Stimulated activated naive CD4-positive, alpha-beta T cell treated with Interleukin-2 at 50 U/mL for 16 hours (primary cell): ENCODE measurements at regions not wholly inside any gene's neighbourhood (a gene's known extent, or its start where the extent isn't known, plus 50 kb on each side); places are given as distances from the start of the nearest gene placed in this dataset.

ENCODE experiments used
- DNase-seq: peaks from one replicate; lab custom pipeline; 2025; lab: John Stamatoyannopoulos, UW

DNA sequence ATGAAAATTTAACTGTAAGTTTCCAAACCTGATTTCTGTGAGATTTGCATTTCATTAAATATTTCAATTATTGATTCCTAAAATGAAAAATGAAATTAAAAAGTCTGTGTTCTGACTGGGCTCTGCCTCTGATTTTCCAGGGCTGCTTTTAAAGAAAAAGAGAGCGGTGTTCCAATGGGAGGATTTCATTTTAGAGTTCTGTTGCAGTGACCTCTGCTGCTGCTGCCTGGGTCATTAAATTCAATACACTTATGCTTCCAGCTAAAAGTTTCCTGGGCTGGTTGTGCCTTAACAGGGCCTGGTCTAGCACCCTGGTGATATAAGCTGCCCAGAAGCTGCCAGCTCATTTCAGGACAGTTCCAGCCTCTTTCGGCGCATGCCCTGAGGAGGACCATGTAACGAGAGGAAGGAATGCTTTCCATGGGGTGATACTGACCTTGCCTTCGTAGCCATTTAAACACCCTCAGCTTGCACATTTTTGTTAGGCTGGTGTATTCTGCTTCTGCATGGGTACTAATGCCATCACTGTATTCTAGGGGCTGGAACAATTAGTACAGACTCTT is 93.3 kb downstream of the TMEM174 start:
- no peak for DNase-seq

DNA sequence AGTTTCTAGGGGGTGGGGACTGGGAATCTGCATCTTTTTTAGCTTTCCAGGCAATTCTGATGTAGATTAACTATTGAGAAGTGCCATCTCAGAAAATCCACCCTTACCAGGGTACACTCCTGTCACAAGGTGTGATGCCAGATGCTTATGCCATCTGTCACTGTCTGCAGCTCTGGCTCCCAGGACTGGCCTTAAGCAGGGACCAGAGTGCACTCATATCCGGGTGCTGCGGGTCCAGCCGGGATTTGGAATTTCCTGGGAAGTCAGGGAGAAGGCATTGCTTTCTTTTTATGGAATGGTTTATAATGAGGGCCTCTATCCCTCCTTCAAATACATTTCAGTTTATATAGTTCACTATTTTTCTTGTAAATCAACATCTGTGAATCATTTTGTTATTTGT is 92.6 kb downstream of the TMEM174 start:
- no peak for DNase-seq

- no peak for DNase-seq
Measured at GRCh38 chr5:73264631-73265030, 91.6 kb downstream of the TMEM174 start.

- no peak for DNase-seq
Measured at GRCh38 chr5:73263001-73263710, 90.2 kb downstream of the TMEM174 start.

GRCh38 chr5:73256862-73257261 is 83.9 kb downstream of the TMEM174 start:
- DNase-seq: no peak

- no peak for DNase-seq
Measured at GRCh38 chr5:73256462-73256861, 83.5 kb downstream of the TMEM174 start.

- DNase-seq: no peak
Measured at GRCh38 chr5:73256012-73256411, 83.0 kb downstream of the TMEM174 start.

- no peak for DNase-seq
Measured at GRCh38 chr5:73254642-73255041, 81.6 kb downstream of the TMEM174 start.

DNA sequence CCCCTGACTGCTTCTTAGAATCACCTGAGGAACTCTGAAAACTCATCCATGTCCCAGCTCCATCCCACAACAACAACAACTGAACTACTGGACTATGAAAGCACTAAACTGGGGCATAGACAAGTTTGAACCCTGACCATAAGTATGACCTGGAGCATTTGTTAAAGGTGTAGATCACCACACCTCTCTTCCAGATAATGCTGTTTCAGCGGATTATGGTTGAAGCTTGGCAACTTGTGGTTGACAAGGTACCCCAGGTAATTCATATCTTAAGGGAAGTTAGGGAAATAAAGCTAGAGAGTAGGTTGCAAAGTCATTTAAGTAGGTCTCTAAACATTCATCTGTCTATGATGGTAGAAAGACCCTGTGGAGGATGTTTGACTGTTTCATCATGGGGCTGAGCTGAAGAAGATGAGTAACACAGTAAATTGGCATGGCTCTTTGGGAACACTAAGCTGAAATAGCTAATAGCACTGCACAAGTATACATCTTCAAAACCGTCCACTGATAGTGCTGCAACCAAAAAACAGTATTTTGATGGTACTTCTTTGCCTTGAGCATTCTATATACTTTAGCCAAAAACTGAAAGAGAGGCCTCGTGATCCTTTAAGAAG is 80.2 kb downstream of the TMEM174 start:
- no peak for DNase-seq

GRCh38 chr5:73250645-73251044 is 77.7 kb downstream of the TMEM174 start:
- DNase-seq: no peak

- no peak for DNase-seq
Measured at GRCh38 chr5:73242735-73243134, 69.7 kb downstream of the TMEM174 start.

DNA sequence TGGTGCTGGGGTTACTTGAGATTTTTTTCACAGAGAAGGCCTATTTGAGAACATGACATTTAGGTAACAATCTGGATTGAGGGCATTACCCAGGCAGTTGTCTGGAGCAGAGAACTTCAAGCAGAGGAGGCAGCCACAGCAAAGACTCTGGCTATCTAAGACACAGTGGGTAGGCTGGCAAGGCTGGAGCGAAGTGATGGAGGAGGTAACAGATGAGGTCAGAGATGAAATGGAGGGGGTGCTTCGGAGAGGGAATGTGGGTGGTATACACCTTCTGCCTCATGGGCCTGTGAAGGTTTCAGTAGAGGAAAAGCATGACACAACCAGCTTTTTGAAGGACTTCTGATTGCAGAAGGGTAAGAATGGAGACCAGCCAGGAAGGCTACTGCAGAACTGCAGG is 65.9 kb downstream of the TMEM174 start:
- no peak for DNase-seq

GRCh38 chr5:73236541-73237128 is 63.6 kb downstream of the TMEM174 start:
- no peak for DNase-seq

- DNase-seq: no peak
Measured at GRCh38 chr5:73234204-73234555, 61.2 kb downstream of the TMEM174 start.

DNA sequence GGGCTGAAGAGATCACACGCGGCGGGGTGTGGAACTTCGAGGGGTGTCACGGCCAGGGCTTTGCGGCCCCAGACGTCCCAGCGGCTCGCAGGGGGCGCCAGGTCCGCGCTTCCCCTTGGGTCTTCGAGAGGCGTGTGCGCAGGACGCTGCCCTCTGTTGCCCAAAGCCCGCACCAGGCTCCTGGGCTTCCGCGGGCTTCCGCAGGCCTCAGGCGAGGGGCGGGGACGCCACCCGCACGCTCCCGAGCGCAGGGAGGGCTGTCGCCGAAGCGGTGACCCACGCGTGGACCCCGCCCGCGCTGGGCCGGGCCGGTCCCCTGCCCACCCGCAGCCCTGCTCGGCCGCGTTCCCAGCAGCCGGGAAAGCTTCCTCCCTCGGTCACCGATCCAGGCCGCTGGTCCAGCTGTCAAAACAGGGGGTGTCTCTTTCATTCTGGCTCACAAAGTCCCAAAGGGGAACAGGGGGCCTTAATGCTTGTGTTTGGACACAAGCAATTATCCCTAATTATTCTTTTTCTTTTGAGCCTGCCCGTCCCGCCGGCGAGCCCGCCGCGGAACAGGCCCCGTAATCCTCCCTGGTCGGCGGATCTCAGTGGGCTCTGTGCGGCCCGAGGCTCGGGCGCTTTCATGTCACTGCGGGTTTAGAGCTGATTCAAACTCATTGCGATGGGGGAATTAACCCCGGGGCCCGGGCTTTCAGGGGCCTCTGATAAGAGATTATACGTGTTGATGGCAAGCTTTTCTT is 60.6 kb downstream of the TMEM174 start:
- no peak for DNase-seq

GRCh38 chr5:73233053-73233460 is 60.1 kb downstream of the TMEM174 start:
- no peak for DNase-seq

DNA sequence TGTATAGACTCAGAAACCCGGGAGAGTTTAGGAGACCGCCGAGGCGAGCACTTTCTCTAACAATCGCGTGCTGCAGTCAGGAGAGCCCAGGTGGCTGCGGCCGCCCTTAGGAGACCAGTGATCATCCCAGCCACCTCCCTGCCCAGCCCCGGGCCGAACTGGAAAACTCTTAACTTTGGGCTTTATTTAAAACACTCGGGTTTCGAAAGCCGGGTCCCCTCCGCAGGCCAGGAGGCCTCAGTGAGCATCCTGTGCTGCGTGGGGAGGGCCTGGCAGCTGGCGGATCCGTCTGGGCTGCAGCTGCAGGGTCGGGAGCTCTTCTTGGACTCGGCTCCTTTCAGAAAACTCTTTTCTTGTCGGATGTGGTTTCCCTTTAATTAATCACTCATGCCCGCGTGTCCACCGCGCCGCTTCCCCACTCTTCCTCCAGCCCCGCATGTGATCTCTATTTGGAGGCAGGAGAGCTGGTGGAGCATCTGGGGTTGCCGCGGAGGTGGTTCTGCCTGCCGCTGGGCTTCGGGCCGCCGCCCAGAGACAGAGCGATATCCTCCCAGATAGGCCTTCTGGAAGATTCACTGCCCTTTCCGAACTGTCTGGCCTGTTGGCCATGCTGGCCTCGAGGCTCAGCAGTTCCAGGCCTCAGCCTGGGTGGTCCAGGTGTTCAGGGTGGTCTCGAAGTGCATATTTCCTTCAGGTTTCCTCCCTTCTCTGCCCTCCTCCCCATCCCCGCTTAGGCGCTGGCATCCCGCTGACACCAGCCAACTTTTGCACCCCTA is 59.5 kb downstream of the TMEM174 start:
- DNase-seq: no peak

GRCh38 chr5:73231246-73231778 is 58.3 kb downstream of the TMEM174 start:
- DNase-seq: no peak

- DNase-seq: no peak
Measured at GRCh38 chr5:73230264-73231245, 57.6 kb downstream of the TMEM174 start.

- DNase-seq: no peak
Measured at GRCh38 chr5:73229271-73229670, 56.3 kb downstream of the TMEM174 start.
